ENCODE measurements at regions not wholly inside any gene's neighbourhood (a gene's known extent, or its start where the extent isn't known, plus 50 kb on each side); places are given as distances from the start of the nearest gene placed in this dataset. TPM values are rescaled to one million over a fixed set of nuclear protein-coding genes. Genes with fewer than 3 reads are reported as not detected.

DNA sequence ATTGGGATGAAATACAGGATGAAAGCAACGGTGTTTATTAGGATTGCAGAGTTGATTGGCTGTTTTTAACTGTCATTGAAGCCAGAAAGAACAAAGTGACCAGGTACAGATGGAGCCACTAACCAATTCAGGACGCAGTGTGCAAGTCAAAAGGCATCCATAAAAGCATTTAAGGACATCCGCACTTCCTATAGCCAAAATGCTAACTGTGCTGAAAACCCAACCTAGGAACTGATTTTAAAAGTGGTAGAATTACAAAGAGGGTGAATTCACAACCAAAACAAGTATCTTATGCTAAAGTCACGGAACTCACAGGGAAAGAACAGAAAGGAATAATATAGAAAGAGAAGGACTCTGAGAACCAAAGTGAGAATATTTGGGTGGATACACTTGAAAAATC, 63.1 kb upstream of the FOXG1 start:
- CTCF ChIA-PET: no interaction called here
- intact Hi-C loops (cut with micrococcal nuclease): no loop called here
- Mint-ChIP-seq H3K4me1 (ENCODE audit: low read depth) (no peaks in the 10 kb centered on the region), H3K27me3 (no peaks in the 10 kb centered on the region), H3K27ac (no peak overlapping the region), H3K4me3 (no peak overlapping the region), H3K36me3 (ENCODE audit: low read depth) (no peaks in the 10 kb centered on the region), H3K9me3 (peaks cover 14% of the 10 kb centered on the region)
- no peak for ATAC-seq
- TF ChIP-seq, protein P1, sequence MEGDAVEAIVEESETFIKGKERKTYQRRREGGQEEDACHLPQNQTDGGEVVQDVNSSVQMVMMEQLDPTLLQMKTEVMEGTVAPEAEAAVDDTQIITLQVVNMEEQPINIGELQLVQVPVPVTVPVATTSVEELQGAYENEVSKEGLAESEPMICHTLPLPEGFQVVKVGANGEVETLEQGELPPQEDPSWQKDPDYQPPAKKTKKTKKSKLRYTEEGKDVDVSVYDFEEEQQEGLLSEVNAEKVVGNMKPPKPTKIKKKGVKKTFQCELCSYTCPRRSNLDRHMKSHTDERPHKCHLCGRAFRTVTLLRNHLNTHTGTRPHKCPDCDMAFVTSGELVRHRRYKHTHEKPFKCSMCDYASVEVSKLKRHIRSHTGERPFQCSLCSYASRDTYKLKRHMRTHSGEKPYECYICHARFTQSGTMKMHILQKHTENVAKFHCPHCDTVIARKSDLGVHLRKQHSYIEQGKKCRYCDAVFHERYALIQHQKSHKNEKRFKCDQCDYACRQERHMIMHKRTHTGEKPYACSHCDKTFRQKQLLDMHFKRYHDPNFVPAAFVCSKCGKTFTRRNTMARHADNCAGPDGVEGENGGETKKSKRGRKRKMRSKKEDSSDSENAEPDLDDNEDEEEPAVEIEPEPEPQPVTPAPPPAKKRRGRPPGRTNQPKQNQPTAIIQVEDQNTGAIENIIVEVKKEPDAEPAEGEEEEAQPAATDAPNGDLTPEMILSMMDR (IDR thresholded peaks at IDR 0.05): no peak
- no peak for DNase-seq
- POLR2A ChIA-PET: no interaction called here

- TF ChIP-seq, protein P1 (IDR thresholded peaks at IDR 0.05): no peak
- Mint-ChIP-seq H3K9me3 (peaks cover 14% of the 10 kb centered on the region), H3K36me3 (ENCODE audit: low read depth) (no peaks in the 10 kb centered on the region), H3K27ac (no peak overlapping the region), H3K4me1 (ENCODE audit: low read depth) (no peaks in the 10 kb centered on the region), H3K4me3 (no peak overlapping the region), H3K27me3 (no peaks in the 10 kb centered on the region)
- CTCF ChIA-PET: no interaction called here
- ATAC-seq (no peak), DNase-seq (no peak)
- POLR2A ChIA-PET: no interaction called here
- intact Hi-C loops (cut with micrococcal nuclease): no loop called here
Measured at GRCh38 chr14:28704153-28704552, 62.4 kb upstream of the FOXG1 start.

DNA sequence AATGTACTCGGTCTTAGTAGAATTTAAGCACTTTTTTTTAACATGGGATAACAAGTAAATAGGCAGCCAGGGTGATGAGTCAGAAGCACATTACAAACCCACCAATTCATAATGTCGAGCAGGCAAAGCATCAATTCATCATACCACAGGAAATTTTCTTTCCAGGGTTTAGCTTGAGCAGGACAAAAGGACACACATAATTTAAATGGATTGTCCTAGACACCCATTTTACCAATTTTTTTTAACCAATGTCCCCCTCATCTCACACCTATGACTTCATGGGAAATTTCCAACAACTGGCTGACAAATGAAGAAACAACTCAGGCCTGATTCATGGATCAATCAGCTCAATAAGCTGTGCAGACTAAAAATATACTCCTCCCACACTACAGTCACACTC, 58.8 kb upstream of the FOXG1 start:
- Mint-ChIP-seq H3K9me3 (peaks cover 13% of the 10 kb centered on the region), H3K4me3 (no peak overlapping the region), H3K27me3 (no peaks in the 10 kb centered on the region), H3K4me1 (ENCODE audit: low read depth) (no peaks in the 10 kb centered on the region), H3K36me3 (ENCODE audit: low read depth) (no peaks in the 10 kb centered on the region), H3K27ac (no peak overlapping the region)
- POLR2A ChIA-PET: no interaction called here
- DNase-seq (no peak), ATAC-seq (no peak)
- TF ChIP-seq, protein P1 (IDR thresholded peaks at IDR 0.05): no peak
- intact Hi-C loops (cut with micrococcal nuclease): no loop called here
- CTCF ChIA-PET: no interaction called here

DNA sequence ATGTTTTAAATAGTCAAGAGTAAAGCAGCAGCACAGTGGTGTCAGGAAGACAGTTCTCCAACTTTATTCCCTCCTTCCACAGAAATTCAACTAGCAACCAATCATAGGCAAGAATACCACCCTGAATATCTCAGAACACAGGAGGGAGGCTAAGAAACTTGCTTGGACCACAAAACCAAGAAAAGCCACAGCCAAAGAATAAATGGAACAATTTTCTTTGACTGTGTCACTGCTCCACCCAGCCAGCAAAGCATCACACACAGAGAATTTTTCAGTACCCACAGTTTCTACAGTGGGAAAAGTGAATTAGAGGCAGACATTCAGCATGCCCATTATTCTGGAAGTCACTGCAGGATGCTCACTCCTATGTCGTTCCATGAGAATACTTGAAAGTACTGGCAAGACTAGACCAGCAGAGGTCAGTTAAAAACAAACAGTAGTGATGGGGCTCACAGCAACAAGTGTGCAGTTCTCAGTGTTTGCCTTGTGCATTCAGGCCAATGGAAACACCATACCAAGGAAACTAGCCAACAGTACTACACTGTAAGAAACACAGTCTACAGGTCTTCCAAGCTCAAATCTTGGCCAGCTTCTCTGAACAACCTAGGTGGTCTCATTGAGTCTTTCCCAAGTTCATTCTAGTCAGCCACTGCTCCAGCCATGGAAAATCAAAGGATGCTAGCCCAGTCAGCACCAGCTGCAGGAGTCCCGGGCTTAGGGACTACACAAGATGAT, 56.8 kb upstream of the FOXG1 start:
- CTCF ChIA-PET: no interaction called here
- ATAC-seq (no peak), DNase-seq (no peak)
- TF ChIP-seq, protein P1 (IDR thresholded peaks at IDR 0.05): no peak
- H3K27me3 Mint-ChIP-seq: no peaks in the 10 kb centered on the region
- no peaks in the 10 kb centered on the region for H3K4me1 Mint-ChIP-seq (ENCODE audit: low read depth)
- H3K4me3 Mint-ChIP-seq: no peak overlapping the region
- no peak overlapping the region for H3K27ac Mint-ChIP-seq
- POLR2A ChIA-PET: no interaction called here
- H3K36me3 Mint-ChIP-seq (ENCODE audit: low read depth): no peaks in the 10 kb centered on the region
- peaks cover 7% of the 10 kb centered on the region for H3K9me3 Mint-ChIP-seq
- intact Hi-C loops (cut with micrococcal nuclease): no loop called here

Small RNAs in the stretch of these regions (microRNA-seq; reads per million reads assigned to microRNA genes)
- not detected for gene MIR3171 (ENCODE audit: borderline microRNAs expressed, borderline replicate concordance)
- gene MIR4307 (ENCODE audit: borderline microRNAs expressed, borderline replicate concordance): not detected

Data from activated CD8-positive, alpha-beta T cell treated with anti-CD3 and anti-CD28 coated beads for 36 hours (primary cell).